HG02642 (cell line): ENCODE measurements at regions not wholly inside any gene's neighbourhood (a gene's known extent, or its start where the extent isn't known, plus 50 kb on each side); places are given as distances from the start of the nearest gene placed in this dataset.

ENCODE experiments used
- ATAC-seq: cut with Tn5 transposase; IDR thresholded peaks from one replicate; pipeline ENCODE4 v1.9.1; 2021; ENCODE audit warnings: mild to moderate bottlenecking; ENCODE audit not compliant: unreplicated experiment, poor library complexity

DNA sequence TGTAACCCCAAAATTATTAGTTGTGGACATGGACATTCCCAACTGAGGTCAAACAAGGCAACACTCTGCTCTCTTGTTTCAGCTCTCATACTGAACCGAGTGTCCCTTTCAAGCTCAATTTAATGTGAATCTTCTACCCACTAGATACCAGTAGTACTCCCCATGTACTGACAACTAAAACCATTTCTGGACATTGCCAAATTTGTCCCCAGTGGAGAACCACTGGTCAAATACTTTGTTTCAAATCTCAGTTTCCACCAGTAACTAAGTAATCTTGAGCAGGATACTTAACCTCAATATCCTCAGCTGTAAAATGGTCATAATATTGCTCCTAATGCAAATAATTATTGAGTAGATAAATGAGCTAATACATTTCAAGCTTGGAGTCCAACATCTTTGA, 566.0 kb downstream of the ZIC1 start:
- ATAC-seq = no peak

DNA sequence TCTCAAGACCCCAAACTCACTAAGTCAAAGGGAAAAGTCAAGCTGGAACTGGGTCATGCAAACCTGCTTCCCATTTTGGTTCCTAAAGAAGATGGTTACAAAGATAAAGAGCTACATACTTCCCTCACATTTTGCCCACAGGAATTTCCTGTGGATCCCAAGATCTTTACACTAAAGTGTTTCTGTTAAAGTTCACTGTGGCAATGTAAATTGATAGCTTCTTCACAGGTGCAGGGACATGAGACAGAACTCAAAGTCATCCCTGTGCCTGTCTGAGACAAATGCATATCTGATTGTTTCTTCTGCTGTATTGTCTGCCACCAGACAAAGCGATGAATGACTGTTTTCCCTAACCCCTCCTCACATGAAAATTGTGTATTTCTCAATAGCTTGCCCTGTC, 567.8 kb downstream of the ZIC1 start:
- no peak for ATAC-seq

DNA sequence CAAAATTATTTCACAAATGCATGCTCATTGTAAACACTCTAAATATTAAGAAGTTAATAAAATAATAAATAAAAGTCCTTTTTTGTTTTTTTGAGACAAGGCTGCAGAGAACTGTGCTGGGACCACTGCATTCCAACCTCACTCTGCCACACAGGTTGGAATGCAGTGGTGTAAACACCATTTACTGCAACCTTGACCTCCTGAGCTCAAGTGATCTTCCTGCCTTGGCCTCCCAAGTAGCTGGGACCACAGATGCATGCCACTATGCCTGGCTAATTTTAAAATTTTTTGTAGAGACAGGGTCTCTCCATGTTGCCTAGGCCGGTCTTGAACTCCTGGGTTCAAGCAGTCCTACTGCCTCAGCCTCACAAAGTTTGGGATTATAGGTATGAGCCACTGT, 578.4 kb downstream of the ZIC1 start:
- no peak for ATAC-seq

DNA sequence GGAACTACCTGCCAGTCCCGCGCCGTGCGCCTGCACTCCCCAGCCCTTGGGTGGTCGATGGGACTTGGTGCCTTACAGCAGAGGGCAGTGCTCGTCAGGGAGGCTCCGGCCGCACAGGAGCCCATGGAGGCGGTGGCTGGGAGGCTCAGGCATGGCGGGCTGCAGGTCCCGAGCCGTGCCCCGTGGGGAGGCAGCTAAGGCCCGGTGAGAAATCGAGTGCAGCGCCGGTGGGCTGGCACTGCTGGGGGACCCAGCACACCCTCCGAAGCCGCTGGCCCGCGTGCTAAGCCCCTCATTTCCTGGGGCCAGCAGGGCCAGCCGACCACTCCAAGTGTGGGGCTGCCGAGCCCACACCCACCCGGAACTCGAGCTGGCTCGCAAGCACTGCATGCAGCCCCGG, 580.2 kb downstream of the ZIC1 start:
- no peak for ATAC-seq

DNA sequence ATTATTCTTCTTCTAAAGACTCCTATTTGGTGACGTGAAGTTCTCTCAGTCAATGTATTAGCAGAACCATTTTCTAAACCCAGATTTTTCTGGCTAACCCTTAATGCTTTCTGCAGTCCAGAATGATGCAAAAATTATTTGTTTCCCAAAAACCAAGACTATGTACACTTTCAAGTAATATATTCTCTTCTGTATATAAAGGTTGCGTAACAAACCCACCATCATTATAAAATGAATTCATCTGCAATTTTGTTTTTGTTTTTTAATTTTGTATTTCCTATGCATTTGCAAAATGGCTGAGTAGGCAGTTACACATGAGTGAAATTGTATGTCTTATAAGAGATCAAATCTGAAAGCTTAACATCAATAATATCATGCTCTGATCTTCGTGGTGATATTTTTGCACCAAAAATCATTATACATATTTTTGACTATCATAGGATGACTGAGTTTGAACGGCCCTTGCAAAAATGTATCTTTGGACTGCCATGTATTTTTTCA, 593.6 kb downstream of the ZIC1 start:
- no peak for ATAC-seq

DNA sequence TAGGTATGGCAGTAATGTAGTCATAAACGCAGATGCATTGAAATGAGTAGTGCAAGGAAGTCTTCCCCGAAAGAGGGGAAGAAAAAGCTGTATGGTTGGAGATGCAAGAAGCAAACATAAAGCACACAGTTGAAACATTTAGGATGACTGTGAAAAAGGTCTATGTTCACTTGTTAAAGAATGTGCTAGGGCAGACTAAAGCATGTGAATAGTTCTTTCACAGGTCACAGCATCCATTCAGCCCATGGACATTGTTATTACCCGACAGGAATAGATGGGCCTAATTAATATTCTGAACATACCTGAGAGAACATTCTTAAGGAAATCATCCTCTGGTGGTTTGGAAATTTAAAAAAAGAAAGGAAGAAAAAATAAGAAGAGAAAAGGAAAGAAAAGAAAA, 595.2 kb downstream of the ZIC1 start:
- no peak for ATAC-seq

DNA sequence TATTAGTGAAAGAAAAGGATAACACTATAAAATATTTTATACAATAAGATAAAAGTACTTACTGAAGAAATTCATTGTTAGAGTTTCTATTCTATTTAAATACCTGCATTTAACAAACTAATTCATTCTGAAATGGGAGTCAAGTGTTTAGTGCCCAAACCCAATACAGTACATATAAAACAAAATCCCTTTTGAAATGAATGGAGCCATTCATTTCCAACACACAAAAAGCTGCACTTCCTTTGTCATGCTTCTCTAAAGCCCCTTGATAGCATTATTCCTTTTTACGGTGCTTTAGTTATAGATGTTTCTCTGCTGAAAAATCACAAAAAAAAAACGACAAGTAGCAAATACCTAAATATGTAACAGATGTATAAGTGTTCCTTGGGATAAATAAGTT, 596.3 kb downstream of the ZIC1 start:
- no peak for ATAC-seq

DNA sequence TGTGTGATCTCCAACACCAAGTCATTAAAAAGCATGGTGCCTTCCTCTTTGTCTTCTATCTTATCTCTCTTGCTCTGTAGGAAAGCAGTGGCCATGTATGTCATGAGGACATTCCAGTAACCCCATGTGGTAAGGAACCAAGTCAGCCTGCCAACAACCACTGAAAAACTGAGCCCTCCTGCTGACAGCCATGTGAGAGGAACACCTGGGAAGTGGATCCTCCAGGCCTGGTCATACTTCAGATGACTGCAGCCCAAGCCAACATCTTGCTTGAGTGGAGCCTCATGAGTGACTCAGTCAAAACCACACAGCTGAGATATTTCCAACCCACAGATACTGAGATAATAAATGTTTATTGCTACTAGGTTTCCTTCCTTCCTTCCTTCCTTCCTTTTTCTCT, 597.3 kb downstream of the ZIC1 start:
- no peak for ATAC-seq

DNA sequence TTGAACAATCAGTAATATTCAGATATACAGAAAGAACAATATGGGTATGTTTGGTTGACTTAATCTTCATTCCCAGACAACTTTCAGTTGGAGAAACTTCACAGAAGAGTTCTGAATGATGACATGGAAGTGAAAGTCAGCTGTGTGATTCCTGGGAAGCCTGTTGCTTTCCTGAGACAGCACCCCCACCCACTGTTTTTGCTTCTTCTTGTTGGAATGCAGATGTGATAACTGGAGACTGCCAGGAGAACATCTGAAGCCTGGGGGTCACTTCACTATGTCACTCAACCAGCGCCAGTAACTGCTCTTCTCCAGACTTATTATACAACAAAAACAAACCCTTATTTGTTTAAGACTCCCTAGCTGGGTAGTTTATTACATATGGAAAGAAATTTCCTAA, 599.4 kb downstream of the ZIC1 start:
- no peak for ATAC-seq

DNA sequence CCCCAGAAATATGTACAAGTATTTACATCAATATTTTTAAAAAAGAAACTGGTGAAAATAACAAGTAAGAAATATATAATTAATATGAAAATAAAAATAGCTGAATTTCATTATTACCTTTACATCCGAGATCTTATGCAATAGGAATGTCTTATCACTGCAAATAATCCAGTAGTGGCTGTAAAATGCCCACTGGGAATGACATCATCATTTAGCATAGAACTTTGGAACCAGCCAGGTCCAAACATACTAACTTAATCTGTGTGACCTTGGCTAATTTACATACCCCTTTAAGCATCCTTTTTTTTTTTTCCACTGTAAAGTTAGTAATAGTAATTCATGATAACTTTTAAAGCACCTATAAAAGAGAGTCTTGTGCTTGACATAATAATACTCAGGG, 611.7 kb downstream of the ZIC1 start:
- ATAC-seq = no peak

DNA sequence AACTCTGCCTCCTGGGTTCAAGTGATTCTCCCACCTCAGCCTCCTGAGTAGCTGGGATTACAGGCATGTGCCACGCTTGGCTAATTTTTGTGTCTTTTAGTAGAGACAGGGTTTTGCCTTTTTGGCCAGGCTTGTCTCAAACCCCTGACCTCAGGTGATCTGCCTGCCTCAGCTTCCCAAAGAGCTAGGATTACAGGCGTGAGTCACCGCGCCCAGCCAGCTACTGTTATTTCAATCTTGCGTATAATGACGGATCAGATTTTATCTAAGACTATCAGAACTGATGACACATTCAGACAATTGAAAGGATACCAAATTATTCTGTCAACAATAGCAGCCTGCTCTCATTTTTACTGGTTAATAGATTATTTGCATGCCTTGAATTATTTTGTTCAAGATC, 612.2 kb downstream of the ZIC1 start:
- ATAC-seq = no peak

DNA sequence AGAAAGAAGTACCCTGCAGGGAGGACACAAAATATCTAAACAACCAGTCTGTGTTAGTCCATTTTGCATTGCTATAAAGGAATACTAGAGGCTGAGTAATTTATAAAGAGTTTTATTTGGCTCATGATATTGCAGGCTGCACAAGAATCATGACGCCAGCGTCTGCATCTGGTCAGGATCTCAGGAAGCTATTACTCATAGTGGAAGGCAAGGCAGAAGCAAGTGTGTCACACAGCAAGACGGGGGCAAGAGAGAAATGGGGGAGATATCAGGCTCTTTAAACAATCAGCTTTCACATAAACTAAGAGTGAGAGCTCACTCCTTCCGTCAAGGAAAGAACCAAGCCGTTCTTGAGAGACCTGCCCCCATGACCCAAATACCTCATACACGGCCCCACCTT, 614.8 kb downstream of the ZIC1 start:
- no peak for ATAC-seq

DNA sequence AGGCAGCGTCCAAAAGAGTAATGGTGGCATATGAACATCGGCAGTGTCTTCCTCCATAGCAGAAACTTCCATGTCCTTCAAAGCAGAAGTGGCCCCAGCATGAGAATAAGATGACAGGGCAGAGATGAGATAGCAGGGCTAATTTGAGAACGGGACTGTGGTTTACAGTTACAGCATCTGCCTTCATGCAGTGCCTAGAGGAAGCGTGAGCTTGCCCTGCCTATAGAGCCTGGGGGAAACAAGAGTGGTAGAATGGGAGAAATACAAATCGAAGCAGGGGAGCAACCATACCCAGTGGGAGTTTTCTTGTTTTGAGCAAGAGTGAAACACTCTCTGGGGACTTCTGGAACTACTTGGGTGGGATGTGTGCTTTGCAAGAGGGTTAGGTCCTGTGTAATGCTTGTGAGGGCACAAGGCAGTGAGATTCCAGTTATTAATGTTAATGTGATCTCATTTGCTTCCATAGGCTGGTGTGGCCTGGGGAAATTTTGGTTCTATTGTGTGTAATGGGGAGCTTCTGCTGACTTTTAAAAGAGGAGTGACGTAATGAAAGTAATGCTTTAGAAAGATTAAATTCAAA, 616.9 kb downstream of the ZIC1 start:
- ATAC-seq = no peak

DNA sequence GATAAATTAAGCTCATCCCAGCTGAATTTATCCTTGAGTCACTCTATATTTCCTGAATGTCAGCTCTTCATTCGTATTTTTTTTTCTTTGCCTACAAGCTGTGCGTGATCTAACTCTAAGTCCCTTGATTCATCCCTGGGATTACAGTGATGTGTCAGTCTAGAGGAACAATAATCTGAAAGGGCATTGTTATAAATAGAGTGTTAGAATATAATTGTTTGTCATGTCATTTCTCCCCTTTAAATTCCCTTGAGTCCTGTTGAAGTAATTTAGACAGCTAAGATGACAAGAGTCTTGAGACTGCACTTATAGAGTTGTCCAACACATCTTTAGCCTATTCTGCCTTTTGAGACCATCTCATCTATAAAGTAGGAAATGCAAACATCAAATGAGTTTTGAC, 621.8 kb downstream of the ZIC1 start:
- ATAC-seq = no peak

DNA sequence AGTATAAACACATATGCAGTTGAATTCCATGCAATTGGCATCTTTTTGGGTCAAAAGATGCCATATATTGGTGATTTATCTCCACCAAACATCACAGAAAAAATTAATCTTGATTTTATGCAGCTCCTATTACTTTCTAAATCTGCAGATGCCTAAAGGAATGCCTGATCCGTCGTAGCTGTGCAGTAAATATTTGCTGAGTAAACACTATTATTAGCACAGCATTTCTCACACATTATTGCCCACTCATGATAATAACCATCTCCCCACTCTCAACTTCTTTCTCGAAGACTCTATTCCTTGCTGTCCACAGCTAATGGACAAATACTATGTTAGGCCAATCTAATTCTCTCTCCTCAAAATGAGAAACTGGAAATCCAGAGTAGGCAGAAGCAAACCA, 625.2 kb downstream of the ZIC1 start:
- ATAC-seq = no peak

DNA sequence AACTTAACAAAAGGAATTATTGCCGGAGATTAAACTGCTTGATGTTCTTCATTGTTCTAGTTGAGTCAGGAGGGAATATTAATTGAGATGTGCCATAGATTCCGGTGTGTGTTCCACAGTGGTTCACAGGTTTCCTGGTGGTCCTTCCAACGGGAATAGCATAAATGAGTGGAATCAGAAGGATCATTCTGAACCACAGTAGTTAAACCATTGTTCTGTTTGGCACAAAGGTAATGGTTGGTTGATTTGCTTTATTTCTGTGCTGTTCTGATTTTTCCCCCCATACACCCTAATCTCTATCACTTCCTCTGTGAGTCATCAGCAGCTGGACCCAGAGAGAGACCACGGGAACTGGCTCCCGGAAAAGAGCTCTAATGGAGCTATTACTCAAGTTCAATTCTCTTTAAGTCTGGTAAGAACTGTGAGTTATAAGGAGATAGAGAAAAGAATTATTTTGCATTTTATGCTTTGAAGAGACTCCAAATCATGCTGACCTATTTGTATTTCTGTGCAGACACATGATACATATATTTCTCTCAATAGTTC, 627.2 kb downstream of the ZIC1 start:
- no peak for ATAC-seq

DNA sequence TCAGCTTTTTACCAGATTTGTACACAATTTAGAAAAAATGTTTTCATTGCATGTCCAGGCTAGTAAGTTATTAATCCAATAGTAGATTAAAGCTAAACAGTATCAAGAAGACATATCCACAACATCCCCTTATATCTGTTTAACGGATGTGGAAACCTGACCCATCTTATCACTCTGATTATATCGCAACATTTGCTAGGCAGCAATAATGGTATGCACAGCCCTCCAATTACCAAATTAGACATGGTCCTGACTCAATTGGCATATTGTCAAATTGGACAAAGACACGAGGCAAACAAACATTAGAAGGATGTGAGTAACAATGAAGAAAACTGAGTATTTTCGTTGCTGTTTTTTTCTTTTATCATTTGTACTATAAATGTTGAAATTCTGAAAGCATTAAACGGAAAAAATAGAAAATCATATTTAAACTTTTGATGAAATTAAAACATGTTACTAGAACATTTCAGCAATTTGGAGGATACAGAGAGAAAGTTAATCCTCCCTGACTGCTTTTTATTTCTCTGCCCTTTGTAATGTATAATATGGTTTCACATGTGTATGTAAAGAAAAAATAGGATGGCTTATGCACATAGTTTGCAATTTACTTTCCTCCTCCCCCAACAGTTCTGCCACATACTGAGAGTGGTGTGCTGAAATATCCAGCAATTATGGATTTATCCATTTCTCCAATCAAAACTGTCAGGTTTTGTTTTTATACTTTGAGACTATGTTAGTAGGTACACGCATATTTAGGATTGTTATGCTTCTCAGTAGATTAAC, 633.7 kb downstream of the ZIC1 start:
- no peak for ATAC-seq

DNA sequence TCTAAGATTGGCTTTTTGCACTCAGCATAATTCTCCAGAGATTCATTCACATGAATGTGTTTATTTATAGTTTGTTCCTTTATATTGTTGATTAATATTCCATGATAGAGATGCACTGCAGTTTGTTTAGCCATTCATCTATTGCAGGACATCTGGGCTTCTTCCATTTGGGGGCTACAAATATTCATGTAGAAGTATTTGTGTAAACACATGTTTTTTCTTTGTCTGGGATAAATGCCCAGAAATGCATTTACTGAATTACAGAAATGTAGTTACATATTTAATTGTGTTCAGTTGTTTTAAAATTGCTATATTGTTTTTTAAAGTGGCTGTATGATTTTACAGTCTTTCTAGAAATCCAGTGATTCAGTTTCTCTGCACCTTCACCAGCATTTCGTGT, 635.0 kb downstream of the ZIC1 start:
- no peak for ATAC-seq

DNA sequence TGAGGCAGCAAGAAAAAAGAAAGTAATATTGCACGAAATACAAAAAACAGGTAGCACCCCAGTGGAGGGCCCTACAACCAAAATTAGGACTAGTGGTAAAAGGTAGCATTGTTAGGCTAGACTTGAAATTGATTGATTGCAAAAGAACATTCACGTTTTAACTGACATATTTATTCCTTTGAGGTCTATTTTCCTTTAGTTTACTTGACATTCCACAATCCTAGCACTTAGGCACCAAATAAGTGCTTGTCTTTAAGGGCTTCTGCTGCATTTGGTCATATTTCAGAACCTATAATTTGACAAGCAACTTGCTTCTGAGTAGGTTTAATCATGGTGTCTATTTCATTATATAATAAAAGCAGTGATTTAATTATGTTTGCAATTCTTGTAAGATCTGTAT, 642.7 kb upstream of the AGTR1 start:
- ATAC-seq = no peak

DNA sequence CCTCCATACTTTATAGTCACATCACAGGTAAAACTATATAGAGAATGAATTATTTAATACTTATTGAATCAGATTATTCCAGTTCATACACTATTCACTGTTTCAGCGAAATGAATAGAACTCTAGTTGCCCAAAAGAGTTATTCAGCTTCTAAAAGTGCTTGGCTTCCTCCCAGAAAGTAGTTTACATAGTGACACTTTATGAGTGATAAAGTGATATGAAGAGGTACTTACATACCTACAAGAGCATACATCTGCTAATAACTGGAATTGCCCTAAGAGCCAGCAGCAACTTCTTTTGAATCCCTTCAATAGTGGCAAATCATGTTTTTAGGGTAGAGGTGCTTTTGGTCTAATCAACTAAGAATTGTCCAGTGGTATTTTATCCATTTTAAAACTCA, 635.1 kb upstream of the AGTR1 start:
- no peak for ATAC-seq

DNA sequence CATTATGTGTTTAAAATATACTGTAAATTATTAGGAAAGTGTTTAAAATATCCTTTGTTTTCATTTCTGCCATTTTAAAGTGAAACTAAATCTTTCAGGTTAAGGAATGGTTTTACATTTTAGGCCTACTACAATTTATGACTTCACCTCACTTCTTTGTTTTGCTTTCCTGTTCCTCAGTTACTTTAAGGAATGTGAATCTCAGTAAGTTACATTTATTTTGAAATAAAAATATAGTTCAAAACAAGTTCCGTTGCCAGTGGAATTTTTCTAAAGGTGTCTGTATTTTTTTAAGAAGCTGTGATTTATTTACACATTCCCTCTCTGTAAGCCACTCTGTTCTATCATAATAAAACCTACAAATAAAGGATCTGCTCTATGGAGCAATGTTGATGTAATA, 630.9 kb upstream of the AGTR1 start:
- no peak for ATAC-seq

DNA sequence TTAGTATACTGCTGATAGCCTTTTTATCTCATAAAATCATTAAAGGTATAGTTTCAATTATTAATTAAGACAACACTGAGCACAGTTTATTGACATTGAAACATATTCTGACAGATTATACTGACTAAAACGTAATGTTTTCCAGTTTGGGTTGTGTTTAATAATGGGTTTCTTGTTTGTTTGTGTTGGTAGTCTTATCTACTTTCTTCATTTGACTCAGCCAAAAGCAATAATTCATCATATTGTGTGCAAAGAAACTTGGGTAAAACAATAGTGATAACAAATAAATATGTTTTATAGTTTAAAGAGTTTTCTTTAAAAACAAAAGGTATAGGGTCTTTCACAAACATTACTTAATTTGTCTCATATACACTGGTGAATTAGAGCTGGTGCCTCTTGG, 629.2 kb upstream of the AGTR1 start:
- ATAC-seq = no peak
